Hematopoietic multipotent progenitor cell treated with erythropoietin and hydrocortisone succinate and interleukin-3 and kit ligand, for 15 days (in vitro differentiated cells): ENCODE measurements at regions not wholly inside any gene's neighbourhood (a gene's known extent, or its start where the extent isn't known, plus 50 kb on each side); places are given as distances from the start of the nearest gene placed in this dataset.

Source experiments
- DNase-seq: peaks from one replicate; pipeline ENCODE4 v3.0.0-alpha.2; 2015; ENCODE audit warnings: low spot score

GRCh38 chr9:13485068-13485596 is 205.6 kb upstream of the MPDZ start:
- DNase-seq = no peak

- no peak for DNase-seq
These were observed 204.7 kb upstream of the MPDZ start for GRCh38 chr9:13484186-13484585.

- no peak for DNase-seq
These were observed 201.8 kb upstream of the MPDZ start for GRCh38 chr9:13481274-13481673.

- no peak for DNase-seq
These were observed 201.2 kb upstream of the MPDZ start for GRCh38 chr9:13480693-13481092.

- DNase-seq = no peak
These were observed 199.6 kb upstream of the MPDZ start for GRCh38 chr9:13479096-13479495.

- DNase-seq = no peak
These were observed 199.1 kb upstream of the MPDZ start for GRCh38 chr9:13478639-13479038.

GRCh38 chr9:13478160-13478559 is 198.7 kb upstream of the MPDZ start:
- no peak for DNase-seq

- no peak for DNase-seq
These were observed 191.3 kb upstream of the MPDZ start for GRCh38 chr9:13470836-13471235.

GRCh38 chr9:13467157-13467556 is 187.7 kb upstream of the MPDZ start:
- no peak for DNase-seq

- DNase-seq = no peak
These were observed 182.0 kb upstream of the MPDZ start for GRCh38 chr9:13461414-13461991.

- DNase-seq = no peak
These were observed 179.6 kb upstream of the MPDZ start for GRCh38 chr9:13459071-13459470.

- DNase-seq = no peak
These were observed 178.3 kb upstream of the MPDZ start for GRCh38 chr9:13457795-13458194.

- DNase-seq = no peak
These were observed 171.2 kb upstream of the MPDZ start for GRCh38 chr9:13450723-13451122.

GRCh38 chr9:13448482-13448881 is 169.0 kb upstream of the MPDZ start:
- no peak for DNase-seq

GRCh38 chr9:13447843-13448422 is 168.4 kb upstream of the MPDZ start:
- DNase-seq = peak; percentile 12

GRCh38 chr9:13446938-13447842 is 167.7 kb upstream of the MPDZ start:
- DNase-seq = no peak

GRCh38 chr9:13446286-13446937 is 166.9 kb upstream of the MPDZ start:
- DNase-seq = no peak

- no peak for DNase-seq
These were observed 165.6 kb upstream of the MPDZ start for GRCh38 chr9:13445103-13445500.

GRCh38 chr9:13444245-13445102 is 165.0 kb upstream of the MPDZ start:
- no peak for DNase-seq

- no peak for DNase-seq
These were observed 164.1 kb upstream of the MPDZ start for GRCh38 chr9:13443346-13444244.
